ENCODE measurements at regions not wholly inside any gene's neighbourhood (a gene's known extent, or its start where the extent isn't known, plus 50 kb on each side); places are given as distances from the start of the nearest gene placed in this dataset.

- TF ChIP-seq RAD21 (conservative IDR thresholded peaks at IDR 0.05 in 1 of 2, IDR thresholded peaks at IDR 0.05 in 1 of 2) (no peak), PBX3 (IDR thresholded peaks at IDR 0.05) (no peak), MAZ (IDR thresholded peaks at IDR 0.05; ENCODE audit: borderline replicate concordance, low read depth, low read length) (no peak), CTCF (IDR thresholded peaks at IDR 0.05) (no peak), CHD4 (IDR thresholded peaks at IDR 0.05; ENCODE audit: borderline replicate concordance) (no peak), SREBF2 (IDR thresholded peaks at IDR 0.05) (no peak), POLR2AphosphoS2 (conservative IDR thresholded peaks at IDR 0.05; ENCODE audit: low read length) (no peak)
Observed at GRCh38 chr2:241932899-241933178, 63.3 kb downstream of the RTP5 start.

Data from A549 (cell line).